Smooth muscle cell (in vitro differentiated cells): ENCODE measurements at regions not wholly inside any gene's neighbourhood (a gene's known extent, or its start where the extent isn't known, plus 50 kb on each side); places are given as distances from the start of the nearest gene placed in this dataset.

ENCODE experiments used
- DNase-seq: peaks from one replicate; lab custom pipeline; 2025; ENCODE audit not compliant: unreplicated experiment; lab: John Stamatoyannopoulos, UW
- H2AFZ ChIP-seq: fragments of 200-600 bp; sonication (generic); 2 replicates; pipeline ENCODE4 v1.6.0; 2016; ENCODE audit warnings: antibody characterized with exemption, low read depth, mild to moderate bottlenecking
- H3F3A ChIP-seq: fragments of 200-600 bp; sonication (generic); 2 replicates; pipeline ENCODE4 v1.6.0; 2017; ENCODE audit warnings: antibody characterized with exemption, low read depth
- H3K27ac ChIP-seq: fragments of 200-600 bp; sonication (generic); 2 replicates; pipeline ENCODE4 v1.5.1; 2016; ENCODE audit warnings: low read depth, mild to moderate bottlenecking
- H3K27me3 ChIP-seq: fragments of 200-600 bp; sonication (generic); 2 replicates; pipeline ENCODE4 v1.6.1; 2016; ENCODE audit warnings: low read depth, mild to moderate bottlenecking
- H3K36me3 ChIP-seq: fragments of 200-600 bp; sonication (generic); 2 replicates; pipeline ENCODE4 v1.5.1; 2016; ENCODE audit warnings: low read depth
- H3K4me1 ChIP-seq: fragments of 200-600 bp; sonication (generic); 2 replicates; pipeline ENCODE4 v1.5.1; 2016; ENCODE audit warnings: low read depth
- H3K4me2 ChIP-seq: fragments of 200-600 bp; sonication (generic); 2 replicates; pipeline ENCODE4 v1.6.0; 2016; ENCODE audit warnings: mild to moderate bottlenecking
- H3K4me3 ChIP-seq: fragments of 200-600 bp; sonication (generic); 2 replicates; pipeline ENCODE4 v1.5.1; 2016; ENCODE audit warnings: mild to moderate bottlenecking
- H3K79me2 ChIP-seq: fragments of 200-600 bp; sonication (generic); 2 replicates; pipeline ENCODE4 v1.6.0; 2016; ENCODE audit warnings: low read depth, mild to moderate bottlenecking
- H3K9ac ChIP-seq: fragments of 200-600 bp; sonication (generic); 2 replicates; pipeline ENCODE4 v1.6.0; 2016; ENCODE audit warnings: low read depth
- H3K9me3 ChIP-seq: fragments of 200-600 bp; sonication (generic); replicated peaks from 2 replicates; pipeline ENCODE4 v1.5.1; 2016; ENCODE audit warnings: low read depth
- H4K20me1 ChIP-seq: fragments of 200-600 bp; sonication (generic); 2 replicates; pipeline ENCODE4 v1.6.0; 2016; ENCODE audit warnings: low read depth
- WGBS: methylation state at CpG from one replicate; pipeline ENCODE4 v1.1.7; 2016; ENCODE audit warnings: low lambda C conversion rate; 5-methylcytosine and 5-hydroxymethylcytosine counted together
- TF ChIP-seq, protein P1 (sequence below): fragments of 200-600 bp; sonication (generic); IDR thresholded peaks from 2 replicates; pipeline ENCODE4 v1.5.1; 2017; ENCODE audit warnings: borderline replicate concordance, mild to moderate bottlenecking, antibody characterized with exemption; ENCODE audit not compliant: insufficient read depth, poor library complexity, severe bottlenecking

GRCh38 chr16:62832214-62832613 lies 796.0 kb upstream of the CDH8 start:
- no peaks in the 10 kb centered on the region for H3K36me3 ChIP-seq
- no peaks in the 10 kb centered on the region for H3K9me3 ChIP-seq
- H3K27me3 ChIP-seq = no peaks in the 10 kb centered on the region
- no peaks in the 10 kb centered on the region for H3K79me2 ChIP-seq
- H4K20me1 ChIP-seq = no peaks in the 10 kb centered on the region
- H3K9ac ChIP-seq = no peak overlapping the region
- WGBS = 63% methylated on average over 4 of the region's 4 CpGs
- H3K4me1 ChIP-seq = no peaks in the 10 kb centered on the region
- no peak overlapping the region for H3K27ac ChIP-seq
- H2AFZ ChIP-seq = no peak overlapping the region
- H3F3A ChIP-seq = no peaks in the 10 kb centered on the region
- no peak overlapping the region for H3K4me2 ChIP-seq
- TF ChIP-seq, protein P1, sequence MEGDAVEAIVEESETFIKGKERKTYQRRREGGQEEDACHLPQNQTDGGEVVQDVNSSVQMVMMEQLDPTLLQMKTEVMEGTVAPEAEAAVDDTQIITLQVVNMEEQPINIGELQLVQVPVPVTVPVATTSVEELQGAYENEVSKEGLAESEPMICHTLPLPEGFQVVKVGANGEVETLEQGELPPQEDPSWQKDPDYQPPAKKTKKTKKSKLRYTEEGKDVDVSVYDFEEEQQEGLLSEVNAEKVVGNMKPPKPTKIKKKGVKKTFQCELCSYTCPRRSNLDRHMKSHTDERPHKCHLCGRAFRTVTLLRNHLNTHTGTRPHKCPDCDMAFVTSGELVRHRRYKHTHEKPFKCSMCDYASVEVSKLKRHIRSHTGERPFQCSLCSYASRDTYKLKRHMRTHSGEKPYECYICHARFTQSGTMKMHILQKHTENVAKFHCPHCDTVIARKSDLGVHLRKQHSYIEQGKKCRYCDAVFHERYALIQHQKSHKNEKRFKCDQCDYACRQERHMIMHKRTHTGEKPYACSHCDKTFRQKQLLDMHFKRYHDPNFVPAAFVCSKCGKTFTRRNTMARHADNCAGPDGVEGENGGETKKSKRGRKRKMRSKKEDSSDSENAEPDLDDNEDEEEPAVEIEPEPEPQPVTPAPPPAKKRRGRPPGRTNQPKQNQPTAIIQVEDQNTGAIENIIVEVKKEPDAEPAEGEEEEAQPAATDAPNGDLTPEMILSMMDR = no peak
- H3K4me3 ChIP-seq = no peak overlapping the region
- no peak for DNase-seq

DNA sequence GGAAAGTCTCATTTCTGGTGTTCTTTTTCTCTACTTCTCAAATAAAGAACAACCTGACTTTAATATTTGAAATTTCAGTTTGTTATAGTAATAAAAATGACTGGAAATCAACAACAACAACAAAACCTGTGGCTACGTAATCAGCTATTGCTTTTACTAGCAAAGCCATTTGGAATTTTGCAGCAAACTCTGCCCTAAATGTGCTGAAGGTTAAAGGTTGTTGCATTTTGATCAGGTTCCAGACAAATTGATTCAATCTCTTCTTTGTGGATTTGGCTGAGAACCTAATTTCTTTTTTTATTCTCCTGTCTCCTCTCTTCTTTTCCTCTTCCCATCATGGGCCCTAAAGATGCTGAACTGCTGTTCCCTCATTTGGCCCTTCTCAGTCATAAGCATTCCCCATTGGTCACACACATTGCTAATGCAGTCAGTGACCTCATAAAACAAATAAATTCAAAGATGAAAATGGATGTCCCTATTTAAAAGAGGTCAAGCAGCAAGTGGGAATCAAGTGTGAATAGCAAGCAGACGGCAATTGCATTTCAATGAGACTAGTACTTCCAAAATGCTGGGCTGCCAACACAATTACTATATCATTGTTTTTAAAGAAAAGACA lies 795.1 kb upstream of the CDH8 start:
- no peaks in the 10 kb centered on the region for H3K36me3 ChIP-seq
- no peaks in the 10 kb centered on the region for H3F3A ChIP-seq
- no peaks in the 10 kb centered on the region for H3K4me1 ChIP-seq
- no peaks in the 10 kb centered on the region for H3K27me3 ChIP-seq
- H3K9me3 ChIP-seq = no peaks in the 10 kb centered on the region
- DNase-seq = no peak
- TF ChIP-seq, protein P1 = no peak
- no peaks in the 10 kb centered on the region for H3K79me2 ChIP-seq
- H4K20me1 ChIP-seq = no peaks in the 10 kb centered on the region
- H3K27ac ChIP-seq = no peak overlapping the region
- H3K4me3 ChIP-seq = no peak overlapping the region
- H2AFZ ChIP-seq = no peak overlapping the region
- H3K9ac ChIP-seq = no peak overlapping the region
- H3K4me2 ChIP-seq = no peak overlapping the region
- WGBS = 96% methylated on average over 2 of the region's 2 CpGs

- Histone ChIP-seq H3K79me2 (no peaks in the 10 kb centered on the region), H3K4me2 (no peak overlapping the region), H3K27me3 (no peaks in the 10 kb centered on the region), H3K9ac (no peak overlapping the region), H3F3A (no peaks in the 10 kb centered on the region), H3K9me3 (no peaks in the 10 kb centered on the region), H2AFZ (no peak overlapping the region), H3K4me3 (no peak overlapping the region), H3K27ac (no peak overlapping the region), H4K20me1 (no peaks in the 10 kb centered on the region), H3K4me1 (no peaks in the 10 kb centered on the region), H3K36me3 (no peaks in the 10 kb centered on the region)
- no peak for DNase-seq
- WGBS = 83% methylated on average over 3 of the region's 3 CpGs
- TF ChIP-seq, protein P1 = no peak
Measured at GRCh38 chr16:62829607-62830006, 793.4 kb upstream of the CDH8 start.

DNA sequence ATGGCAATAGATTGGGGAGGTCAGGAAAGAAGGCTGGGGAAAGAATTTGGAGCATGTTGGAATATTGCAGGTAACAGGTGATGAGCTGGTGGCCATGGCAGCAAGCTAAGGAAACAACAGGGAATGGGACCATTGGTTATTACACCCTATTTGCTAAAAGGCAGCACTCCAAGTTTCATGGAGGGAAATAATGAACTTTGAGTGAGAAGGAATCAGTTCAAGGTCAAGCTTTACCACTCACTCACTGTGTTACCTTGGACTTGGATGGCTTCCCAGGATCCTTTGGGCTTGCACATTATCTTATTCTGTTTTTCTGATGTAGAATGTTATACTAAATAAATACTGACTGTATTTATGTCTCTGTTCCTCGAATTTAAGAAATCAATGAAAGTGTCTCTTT lies 792.8 kb upstream of the CDH8 start:
- Histone ChIP-seq H3K79me2 (no peaks in the 10 kb centered on the region), H3K4me1 (no peaks in the 10 kb centered on the region), H3K36me3 (no peaks in the 10 kb centered on the region), H3K9ac (no peak overlapping the region), H3K27ac (no peak overlapping the region), H3K9me3 (no peaks in the 10 kb centered on the region), H4K20me1 (no peaks in the 10 kb centered on the region), H3F3A (no peaks in the 10 kb centered on the region), H3K4me2 (no peak overlapping the region), H3K27me3 (no peaks in the 10 kb centered on the region), H3K4me3 (no peak overlapping the region), H2AFZ (no peak overlapping the region)
- DNase-seq = no peak
- 85% methylated on average over 1 of the region's 1 CpG for WGBS
- TF ChIP-seq, protein P1 = no peak
